Smooth muscle cell (in vitro differentiated cells): ENCODE measurements at regions not wholly inside any gene's neighbourhood (a gene's known extent, or its start where the extent isn't known, plus 50 kb on each side); places are given as distances from the start of the nearest gene placed in this dataset.
"Not testable (repeated sequence)": the region's sequence is repeated elsewhere in the genome, so short reads cannot be mapped to it uniquely, and the experiment has no call there.

Experiments used
- DNase-seq: peaks from one replicate; lab custom pipeline; 2025; ENCODE audit not compliant: unreplicated experiment; lab: John Stamatoyannopoulos, UW
- H2AFZ ChIP-seq: fragments of 200-600 bp; sonication (generic); 2 replicates; pipeline ENCODE4 v1.6.0; 2016; ENCODE audit warnings: antibody characterized with exemption, low read depth, mild to moderate bottlenecking
- H3F3A ChIP-seq: fragments of 200-600 bp; sonication (generic); 2 replicates; pipeline ENCODE4 v1.6.0; 2017; ENCODE audit warnings: antibody characterized with exemption, low read depth
- H3K27ac ChIP-seq: fragments of 200-600 bp; sonication (generic); 2 replicates; pipeline ENCODE4 v1.5.1; 2016; ENCODE audit warnings: low read depth, mild to moderate bottlenecking
- H3K27me3 ChIP-seq: fragments of 200-600 bp; sonication (generic); 2 replicates; pipeline ENCODE4 v1.6.1; 2016; ENCODE audit warnings: low read depth, mild to moderate bottlenecking
- H3K36me3 ChIP-seq: fragments of 200-600 bp; sonication (generic); 2 replicates; pipeline ENCODE4 v1.5.1; 2016; ENCODE audit warnings: low read depth
- H3K4me1 ChIP-seq: fragments of 200-600 bp; sonication (generic); 2 replicates; pipeline ENCODE4 v1.5.1; 2016; ENCODE audit warnings: low read depth
- H3K4me2 ChIP-seq: fragments of 200-600 bp; sonication (generic); 2 replicates; pipeline ENCODE4 v1.6.0; 2016; ENCODE audit warnings: mild to moderate bottlenecking
- H3K4me3 ChIP-seq: fragments of 200-600 bp; sonication (generic); 2 replicates; pipeline ENCODE4 v1.5.1; 2016; ENCODE audit warnings: mild to moderate bottlenecking
- H3K79me2 ChIP-seq: fragments of 200-600 bp; sonication (generic); 2 replicates; pipeline ENCODE4 v1.6.0; 2016; ENCODE audit warnings: low read depth, mild to moderate bottlenecking
- H3K9ac ChIP-seq: fragments of 200-600 bp; sonication (generic); 2 replicates; pipeline ENCODE4 v1.6.0; 2016; ENCODE audit warnings: low read depth
- H3K9me3 ChIP-seq: fragments of 200-600 bp; sonication (generic); replicated peaks from 2 replicates; pipeline ENCODE4 v1.5.1; 2016; ENCODE audit warnings: low read depth
- H4K20me1 ChIP-seq: fragments of 200-600 bp; sonication (generic); 2 replicates; pipeline ENCODE4 v1.6.0; 2016; ENCODE audit warnings: low read depth
- WGBS: methylation state at CpG from one replicate; pipeline ENCODE4 v1.1.7; 2016; ENCODE audit warnings: low lambda C conversion rate; 5-methylcytosine and 5-hydroxymethylcytosine counted together
- TF ChIP-seq, protein P1 (sequence below): fragments of 200-600 bp; sonication (generic); IDR thresholded peaks from 2 replicates; pipeline ENCODE4 v1.5.1; 2017; ENCODE audit warnings: borderline replicate concordance, mild to moderate bottlenecking, antibody characterized with exemption; ENCODE audit not compliant: insufficient read depth, poor library complexity, severe bottlenecking

- Histone ChIP-seq H3K27ac (no peak overlapping the region), H3K4me2 (no peak overlapping the region), H2AFZ (no peak overlapping the region), H3K4me3 (no peak overlapping the region), H3K4me1 (peaks cover 15% of the 10 kb centered on the region), H3K9ac (no peak overlapping the region), H3F3A (no peaks in the 10 kb centered on the region), H3K9me3 (no peaks in the 10 kb centered on the region), H3K36me3 (no peaks in the 10 kb centered on the region), H4K20me1 (no peaks in the 10 kb centered on the region), H3K79me2 (no peaks in the 10 kb centered on the region), H3K27me3 (no peaks in the 10 kb centered on the region)
- 74% methylated on average over 1 of the region's 1 CpG for WGBS
- TF ChIP-seq, protein P1, sequence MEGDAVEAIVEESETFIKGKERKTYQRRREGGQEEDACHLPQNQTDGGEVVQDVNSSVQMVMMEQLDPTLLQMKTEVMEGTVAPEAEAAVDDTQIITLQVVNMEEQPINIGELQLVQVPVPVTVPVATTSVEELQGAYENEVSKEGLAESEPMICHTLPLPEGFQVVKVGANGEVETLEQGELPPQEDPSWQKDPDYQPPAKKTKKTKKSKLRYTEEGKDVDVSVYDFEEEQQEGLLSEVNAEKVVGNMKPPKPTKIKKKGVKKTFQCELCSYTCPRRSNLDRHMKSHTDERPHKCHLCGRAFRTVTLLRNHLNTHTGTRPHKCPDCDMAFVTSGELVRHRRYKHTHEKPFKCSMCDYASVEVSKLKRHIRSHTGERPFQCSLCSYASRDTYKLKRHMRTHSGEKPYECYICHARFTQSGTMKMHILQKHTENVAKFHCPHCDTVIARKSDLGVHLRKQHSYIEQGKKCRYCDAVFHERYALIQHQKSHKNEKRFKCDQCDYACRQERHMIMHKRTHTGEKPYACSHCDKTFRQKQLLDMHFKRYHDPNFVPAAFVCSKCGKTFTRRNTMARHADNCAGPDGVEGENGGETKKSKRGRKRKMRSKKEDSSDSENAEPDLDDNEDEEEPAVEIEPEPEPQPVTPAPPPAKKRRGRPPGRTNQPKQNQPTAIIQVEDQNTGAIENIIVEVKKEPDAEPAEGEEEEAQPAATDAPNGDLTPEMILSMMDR, result no peak
- no peak for DNase-seq
Observed at GRCh38 chr6:101089640-101090039, 208.5 kb upstream of the ASCC3 start.

GRCh38 chr6:101090281-101090680, 209.2 kb upstream of the ASCC3 start:
- Histone ChIP-seq H3K27me3 (no peaks in the 10 kb centered on the region), H3K27ac (no peak overlapping the region), H3K36me3 (no peaks in the 10 kb centered on the region), H3K4me2 (no peak overlapping the region), H3K79me2 (no peaks in the 10 kb centered on the region), H3K4me3 (no peak overlapping the region), H3K9me3 (no peaks in the 10 kb centered on the region), H3K9ac (no peak overlapping the region), H3K4me1 (peaks cover 9% of the 10 kb centered on the region), H3F3A (no peaks in the 10 kb centered on the region), H2AFZ (no peak overlapping the region), H4K20me1 (no peaks in the 10 kb centered on the region)
- TF ChIP-seq, protein P1, result no peak
- DNase-seq, result no peak

DNA sequence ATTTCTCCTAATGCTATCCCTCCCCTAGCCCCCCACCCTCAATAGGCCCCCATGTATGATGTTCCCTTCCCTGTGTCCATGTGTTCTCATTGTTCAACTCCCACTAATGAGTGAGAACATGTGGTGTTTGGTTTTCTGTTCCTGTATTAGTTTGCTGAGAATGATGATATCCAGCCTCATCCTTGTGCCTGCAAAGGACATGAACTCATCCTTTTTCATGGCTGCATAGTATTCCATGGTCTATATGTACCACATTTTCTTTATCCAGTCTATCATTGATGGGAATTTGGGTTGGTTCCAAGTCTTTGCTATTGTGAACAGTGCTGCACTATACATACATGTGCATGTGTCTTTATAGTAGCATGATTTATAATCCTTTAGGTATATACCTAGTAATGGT, 217.5 kb upstream of the ASCC3 start:
- not testable (repeated sequence) for H3K4me3 ChIP-seq, H3K36me3 ChIP-seq, H3K4me2 ChIP-seq

GRCh38 chr6:101102702-101103101, 221.6 kb upstream of the ASCC3 start:
- no peak overlapping the region for H3K27ac ChIP-seq
- H3K4me3 ChIP-seq, result no peak overlapping the region
- H3K4me1 ChIP-seq, result no peaks in the 10 kb centered on the region
- H2AFZ ChIP-seq, result no peak overlapping the region
- H3K9ac ChIP-seq, result no peak overlapping the region
- H3K36me3 ChIP-seq, result no peaks in the 10 kb centered on the region
- 69% methylated on average over 4 of the region's 4 CpGs for WGBS
- no peaks in the 10 kb centered on the region for H3F3A ChIP-seq
- no peak for DNase-seq
- H3K79me2 ChIP-seq, result no peaks in the 10 kb centered on the region
- TF ChIP-seq, protein P1, result no peak
- no peak overlapping the region for H3K4me2 ChIP-seq
- H4K20me1 ChIP-seq, result no peaks in the 10 kb centered on the region
- H3K27me3 ChIP-seq, result no peaks in the 10 kb centered on the region
- no peaks in the 10 kb centered on the region for H3K9me3 ChIP-seq

More for the DNA sequence above, 217.5 kb upstream of the ASCC3 start:
- H3K4me1 ChIP-seq, H3F3A ChIP-seq, H3K27ac ChIP-seq, DNase-seq, H3K9ac ChIP-seq, H2AFZ ChIP-seq, H4K20me1 ChIP-seq, H3K9me3 ChIP-seq, H3K79me2 ChIP-seq, H3K27me3 ChIP-seq: not testable (repeated sequence)
